MV-4-11 (cell line): ENCODE measurements at regions not wholly inside any gene's neighbourhood (a gene's known extent, or its start where the extent isn't known, plus 50 kb on each side); places are given as distances from the start of the nearest gene placed in this dataset.
"Not testable (repeated sequence)": the region's sequence is repeated elsewhere in the genome, so short reads cannot be mapped to it uniquely, and the experiment has no call there.

Experiments
- DNase-seq: peaks from one replicate; lab custom pipeline; 2025; lab: John Stamatoyannopoulos, UW

DNA sequence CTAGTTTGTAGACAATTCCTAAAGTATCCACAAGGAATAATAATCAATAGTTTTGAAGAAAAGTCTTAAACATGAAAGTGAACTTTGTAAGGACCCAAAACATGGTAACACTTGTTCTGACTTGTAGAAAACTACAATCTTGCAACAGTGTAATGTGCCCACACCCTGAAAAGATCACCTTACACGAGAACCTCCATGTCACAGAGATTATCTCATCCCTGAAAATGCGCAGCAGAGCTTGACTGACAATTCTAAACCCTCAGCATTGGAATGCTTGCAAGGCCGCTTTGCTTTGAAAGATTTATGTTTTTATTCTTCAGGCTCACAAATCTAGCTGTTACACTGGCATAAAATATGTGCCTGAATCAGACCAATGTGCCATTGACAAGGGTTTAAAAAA lies 346.6 kb downstream of the KLF13 start:
- DNase-seq = not testable (repeated sequence)

DNA sequence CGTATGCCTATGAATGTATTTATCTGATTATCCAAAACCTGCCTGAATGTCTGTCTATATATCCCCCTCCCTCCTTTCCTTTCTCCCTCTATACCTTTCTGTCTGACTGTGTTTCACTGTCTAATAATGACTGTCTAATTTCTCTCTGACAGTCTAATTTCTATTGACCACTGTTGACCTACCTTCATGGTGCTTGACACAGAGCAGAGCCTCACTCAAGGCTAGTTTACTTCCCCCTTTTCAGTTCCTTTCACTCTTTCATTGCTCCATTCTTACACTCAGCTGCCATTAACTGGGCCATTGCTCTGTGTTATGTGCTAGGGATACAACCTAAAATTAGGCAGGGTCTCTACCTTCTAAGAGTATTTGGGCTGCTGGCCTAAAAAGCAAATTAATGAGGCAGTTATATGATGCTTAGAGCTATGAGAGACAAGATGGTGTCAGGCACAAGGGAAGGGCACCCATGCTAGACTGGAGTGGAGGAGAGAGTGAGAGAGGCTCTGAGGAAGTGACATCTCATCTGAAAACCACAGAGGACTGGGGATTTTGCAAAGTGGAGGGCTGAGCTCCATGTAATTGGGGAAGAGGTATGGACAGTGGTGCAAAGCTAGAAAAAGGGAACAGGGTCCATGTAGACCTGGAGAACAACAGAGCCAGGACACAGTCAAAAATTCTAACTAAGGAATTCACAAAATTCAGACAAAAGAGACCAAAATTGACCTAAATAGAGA lies 348.6 kb upstream of the CHRNA7 start:
- peak; percentile 81 for DNase-seq

DNA sequence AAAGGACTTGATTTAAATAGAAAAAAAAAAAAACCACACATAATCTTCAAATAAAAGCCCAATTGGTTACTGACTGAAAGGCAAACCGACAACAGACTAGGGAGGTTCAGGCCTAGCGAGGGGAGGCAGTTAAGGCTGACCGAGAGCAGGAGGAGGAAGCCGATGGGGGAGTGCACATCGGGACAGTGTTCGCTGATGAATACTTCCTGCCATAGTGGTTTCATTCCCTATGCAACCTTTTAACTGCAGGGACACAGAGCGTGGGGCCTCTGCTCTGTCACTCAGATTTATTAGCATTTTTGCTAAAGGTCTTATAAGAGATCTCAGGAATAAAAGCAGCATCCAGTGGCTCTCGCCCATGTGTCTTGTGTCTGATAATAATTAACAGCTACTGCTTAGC lies 343.2 kb upstream of the CHRNA7 start:
- DNase-seq = not testable (repeated sequence)

DNA sequence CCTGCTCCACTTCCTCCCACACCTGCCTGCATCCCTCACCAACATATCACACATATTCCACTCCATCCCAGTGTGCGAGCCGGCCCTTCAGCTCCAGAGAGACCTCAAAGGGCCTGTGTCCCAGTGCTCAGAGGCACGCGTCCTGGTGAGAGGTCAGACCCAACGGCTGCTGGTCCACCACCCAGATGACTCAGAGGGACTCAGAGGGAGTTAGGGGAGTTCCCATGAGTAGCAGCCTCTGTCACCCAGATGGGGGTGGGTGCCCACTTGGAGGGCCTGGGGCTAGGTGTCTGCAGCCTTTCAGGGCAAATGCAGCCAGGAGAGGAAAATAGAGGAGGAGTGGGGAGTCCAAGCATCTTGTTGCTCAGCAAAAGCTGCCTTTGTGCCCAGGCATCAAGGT lies 333.8 kb upstream of the CHRNA7 start:
- not testable (repeated sequence) for DNase-seq

DNA sequence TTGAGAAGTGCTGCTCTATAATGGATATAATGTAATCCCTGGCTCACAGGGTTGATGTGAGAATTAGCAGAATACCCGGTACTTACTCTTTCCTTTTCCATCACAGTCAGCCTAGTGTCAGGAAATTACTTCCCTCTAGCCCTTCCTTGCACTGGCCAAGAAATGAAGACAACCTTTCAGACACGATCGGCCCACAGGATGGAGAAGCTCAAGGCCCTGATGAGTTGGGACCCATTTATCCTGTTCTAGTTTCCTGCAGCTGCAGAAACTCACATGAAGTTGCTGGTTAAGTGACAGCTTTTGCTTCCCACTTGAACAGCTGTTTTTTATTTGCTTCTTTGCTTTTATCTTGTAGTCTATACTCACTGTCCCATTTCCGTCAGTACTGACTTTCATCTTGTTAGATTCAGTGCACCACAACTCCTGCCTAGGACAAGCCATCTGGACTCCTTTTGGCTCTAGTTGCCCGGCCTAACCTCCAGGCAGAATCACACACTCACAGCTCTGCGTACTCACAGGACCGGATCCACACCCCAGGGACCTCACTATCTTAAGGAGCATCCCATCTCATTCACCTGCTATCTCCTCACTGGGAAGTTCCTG lies 325.1 kb upstream of the CHRNA7 start:
- DNase-seq = not testable (repeated sequence)

DNA sequence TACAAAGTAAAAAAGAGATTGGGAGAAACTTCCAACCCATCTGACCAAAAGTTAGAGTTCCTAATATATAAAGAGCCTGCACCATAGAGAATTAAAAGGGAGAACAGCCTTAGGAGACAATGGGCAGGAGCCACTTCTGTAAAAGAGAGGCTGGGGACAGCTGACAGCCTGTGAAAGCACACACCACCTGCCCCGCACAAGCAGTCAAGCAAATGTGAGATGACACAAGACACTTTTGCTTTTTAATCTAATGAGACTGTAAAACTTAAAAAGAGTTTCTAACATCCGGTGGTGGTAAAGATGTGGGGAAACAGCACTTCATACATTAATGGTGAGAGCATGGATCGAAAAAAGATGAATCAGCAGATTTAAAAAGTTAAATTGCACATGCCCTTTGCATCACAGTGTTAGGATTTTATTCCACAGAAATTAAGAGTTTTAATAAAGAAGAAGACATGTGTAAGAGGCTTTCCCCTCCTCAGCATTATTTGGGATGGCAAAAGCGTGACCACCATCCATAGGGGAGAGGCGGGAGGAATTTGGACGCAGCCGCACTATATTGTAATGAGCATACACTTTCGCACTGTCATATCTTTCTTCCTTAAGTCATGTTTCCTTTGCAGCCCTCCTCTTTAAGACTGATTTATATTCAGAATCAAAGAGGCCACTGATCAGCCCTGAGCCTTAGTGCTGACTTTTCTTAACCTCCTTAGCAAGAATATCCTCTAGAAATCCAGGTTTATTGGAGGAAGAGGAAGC lies 322.2 kb upstream of the CHRNA7 start:
- DNase-seq = not testable (repeated sequence)

DNA sequence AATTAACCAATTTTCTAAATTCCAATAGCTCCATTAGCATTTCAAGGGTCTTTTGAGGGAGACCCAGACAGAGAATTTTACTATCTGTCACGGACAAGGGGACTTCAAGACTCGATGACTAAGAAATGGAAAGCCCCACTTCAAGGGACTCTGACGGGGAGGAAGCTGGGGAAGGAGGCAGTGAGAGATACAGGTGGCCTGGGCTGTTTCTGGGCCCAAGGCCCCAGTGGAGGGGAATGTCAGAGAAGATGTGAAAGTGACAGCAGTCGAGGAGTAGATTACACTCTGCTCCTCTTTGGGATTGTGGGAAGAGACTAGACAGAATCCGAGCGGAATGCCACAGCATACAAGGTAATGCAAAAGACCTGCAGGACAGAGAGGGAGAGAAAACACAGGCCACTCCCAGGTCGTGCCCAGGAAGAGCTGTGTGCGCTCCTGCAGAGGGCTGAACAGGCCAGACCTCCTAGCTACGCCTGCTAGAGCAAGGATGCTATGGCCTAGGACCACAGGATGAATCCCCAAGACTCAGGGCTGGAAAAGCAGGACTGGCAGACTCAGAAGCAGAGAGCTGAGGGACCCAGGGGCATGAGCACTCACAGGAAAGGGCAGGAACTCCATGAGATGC lies 321.5 kb upstream of the CHRNA7 start:
- not testable (repeated sequence) for DNase-seq

DNA sequence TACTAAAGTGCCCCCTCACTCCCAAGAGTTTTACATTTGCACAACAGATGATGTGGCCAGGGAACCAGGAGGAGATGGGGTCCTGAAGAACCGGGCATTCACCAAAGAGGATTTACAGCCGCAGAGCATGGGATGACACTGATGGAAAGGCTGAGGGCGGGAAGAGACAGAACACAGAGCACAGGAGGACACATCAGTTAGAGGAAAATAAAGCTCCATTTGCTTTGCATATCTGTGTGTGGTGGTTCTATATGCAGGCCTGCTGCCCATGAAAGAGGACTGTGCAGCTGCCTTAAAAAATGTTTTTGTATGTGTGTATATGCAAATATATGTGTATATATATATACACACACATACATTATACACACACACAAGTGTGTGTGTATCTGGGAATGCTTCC lies 320.8 kb upstream of the CHRNA7 start:
- not testable (repeated sequence) for DNase-seq

DNA sequence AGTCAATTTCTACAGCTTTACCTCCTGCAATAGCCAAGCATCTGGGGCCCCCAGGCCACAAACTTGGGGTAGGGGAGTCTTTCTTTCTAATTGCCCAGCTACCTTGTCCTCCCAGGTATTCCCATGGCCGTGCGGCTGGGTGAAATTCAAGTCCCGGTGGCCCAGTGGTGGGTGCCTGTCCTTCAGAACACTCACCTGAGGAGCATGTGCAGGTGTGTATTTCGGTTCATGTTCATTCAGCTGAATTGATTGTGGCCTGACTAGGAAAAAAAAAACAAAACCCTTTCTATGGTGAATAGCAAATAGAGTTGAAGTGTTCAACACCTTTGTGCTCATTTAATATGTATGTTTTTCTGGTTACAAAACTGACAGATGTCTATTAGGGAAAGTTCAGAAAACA lies 319.5 kb upstream of the CHRNA7 start:
- DNase-seq = not testable (repeated sequence)

DNA sequence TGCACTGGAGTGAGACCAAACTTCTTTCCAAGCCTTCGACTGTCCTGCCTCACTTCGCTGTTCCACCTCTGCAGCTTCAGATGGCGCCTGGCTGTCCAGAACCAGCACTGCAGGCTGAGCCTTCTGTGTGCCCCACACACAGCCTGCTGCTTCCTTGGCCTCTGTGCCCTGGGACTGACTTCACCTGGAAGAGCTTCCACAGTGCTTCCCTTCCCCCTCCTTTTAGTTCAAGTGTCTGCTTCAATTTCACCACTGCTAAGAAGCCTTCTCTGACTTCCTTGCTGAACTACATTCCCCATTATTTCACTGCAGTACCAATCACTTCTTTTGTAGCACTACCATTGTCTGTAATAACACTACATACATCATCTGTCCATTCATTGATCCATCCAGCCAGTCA lies 315.1 kb upstream of the CHRNA7 start:
- DNase-seq = not testable (repeated sequence)

DNA sequence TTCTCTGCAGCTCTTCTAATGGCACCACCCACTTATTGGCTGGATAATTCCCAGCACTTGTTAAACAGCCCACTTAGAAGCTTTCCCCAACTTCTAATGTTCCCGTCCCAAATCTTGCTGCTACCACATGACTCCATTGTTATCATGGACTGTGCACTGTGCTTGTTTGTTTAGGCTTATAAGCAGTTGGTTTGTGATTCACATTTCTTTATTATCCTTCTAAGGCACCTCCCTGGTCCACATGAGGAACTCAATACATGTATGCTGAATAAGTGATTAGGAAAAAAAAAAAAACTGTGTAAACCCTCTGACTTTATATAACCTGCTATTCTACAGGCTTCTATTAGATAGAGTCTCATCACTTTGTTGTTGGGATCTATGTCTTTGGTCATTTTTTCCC lies 311.7 kb upstream of the CHRNA7 start:
- not testable (repeated sequence) for DNase-seq

DNA sequence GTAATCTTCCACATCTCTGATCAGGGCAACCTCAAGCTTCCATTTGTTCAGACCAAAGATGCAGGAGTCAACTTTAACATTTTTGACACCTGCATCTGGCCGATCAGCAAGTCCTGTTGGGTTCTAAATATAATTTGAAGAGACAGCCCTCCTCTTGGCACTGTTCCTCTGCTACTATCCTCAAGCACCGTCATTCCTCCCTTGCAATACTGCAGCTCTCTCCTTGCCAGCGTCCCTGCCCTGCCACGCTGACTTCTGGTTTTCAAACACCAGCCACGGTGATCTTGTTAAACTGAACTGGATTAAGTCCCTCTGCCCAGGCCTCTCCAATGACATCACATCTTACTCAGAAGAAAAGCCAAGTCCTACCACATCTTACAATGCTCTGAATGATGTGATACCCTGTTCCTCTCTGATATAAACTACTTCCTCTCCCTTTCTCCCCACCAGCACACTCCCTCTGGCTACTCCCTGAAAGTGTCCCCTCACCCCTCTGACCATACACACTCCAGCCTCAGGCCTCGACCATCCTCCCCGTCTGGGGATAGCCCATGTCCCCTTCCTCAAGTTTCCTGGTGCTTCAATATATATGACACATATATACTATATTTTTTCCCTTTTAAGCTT lies 310.8 kb upstream of the CHRNA7 start:
- DNase-seq = peak; percentile 11

DNA sequence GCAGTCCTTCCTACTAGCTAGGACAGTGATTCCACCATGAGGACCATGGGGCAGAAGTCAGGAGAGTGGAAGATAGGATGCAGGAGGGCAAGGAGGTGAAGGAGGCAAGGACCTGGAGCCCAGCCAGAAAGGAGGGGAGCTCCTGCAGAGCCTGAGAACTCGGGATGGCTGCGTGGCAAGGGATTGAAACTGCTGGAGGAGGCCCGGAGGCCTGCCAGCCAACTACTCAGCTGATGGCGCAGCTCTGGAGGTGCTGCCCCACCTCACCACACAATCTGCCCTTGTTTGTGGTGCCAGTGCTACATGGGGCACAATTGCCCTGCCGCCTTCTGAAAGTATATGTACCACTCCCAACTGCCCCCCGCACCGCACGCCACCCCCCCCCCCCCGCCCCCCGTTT lies 307.3 kb upstream of the CHRNA7 start:
- DNase-seq = not testable (repeated sequence)

DNA sequence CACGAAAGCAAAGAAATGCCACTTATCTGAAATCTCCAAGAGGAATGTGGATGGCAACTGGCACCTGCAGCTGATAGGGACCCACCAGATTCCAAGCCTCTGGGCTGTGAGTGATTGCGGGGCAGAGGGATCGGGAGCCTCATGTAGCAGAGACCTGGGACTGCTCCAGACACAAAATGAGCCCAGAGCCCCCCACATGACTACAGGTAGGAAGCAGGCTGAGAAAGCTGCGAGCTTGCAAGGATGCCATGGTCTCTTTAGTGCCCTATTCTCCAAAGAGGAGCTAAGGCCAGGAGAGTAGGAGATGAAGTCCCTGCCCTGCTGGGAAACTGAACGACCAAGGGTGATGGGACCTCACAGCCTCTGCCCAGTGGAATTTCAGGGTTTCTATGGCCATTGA lies 305.4 kb upstream of the CHRNA7 start:
- not testable (repeated sequence) for DNase-seq

DNA sequence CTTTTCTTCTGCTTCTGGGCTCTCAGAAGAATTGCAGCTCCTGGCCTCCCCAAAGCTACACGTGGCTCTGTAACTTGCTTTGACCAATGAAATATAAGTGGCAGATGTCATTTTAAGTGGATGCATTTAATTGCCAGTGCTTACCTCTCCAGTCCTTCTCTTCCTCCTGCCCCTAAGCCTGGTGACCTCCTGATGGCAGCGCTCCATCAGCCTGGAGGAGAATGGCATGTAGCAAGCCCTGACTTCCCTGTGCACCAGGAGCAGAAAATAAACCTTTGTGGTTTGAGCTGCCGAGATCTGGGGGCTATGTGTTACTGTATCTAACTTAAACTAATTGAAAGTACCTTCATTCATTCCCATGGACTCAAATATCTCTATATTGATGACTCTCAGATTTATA lies 304.7 kb upstream of the CHRNA7 start:
- not testable (repeated sequence) for DNase-seq

DNA sequence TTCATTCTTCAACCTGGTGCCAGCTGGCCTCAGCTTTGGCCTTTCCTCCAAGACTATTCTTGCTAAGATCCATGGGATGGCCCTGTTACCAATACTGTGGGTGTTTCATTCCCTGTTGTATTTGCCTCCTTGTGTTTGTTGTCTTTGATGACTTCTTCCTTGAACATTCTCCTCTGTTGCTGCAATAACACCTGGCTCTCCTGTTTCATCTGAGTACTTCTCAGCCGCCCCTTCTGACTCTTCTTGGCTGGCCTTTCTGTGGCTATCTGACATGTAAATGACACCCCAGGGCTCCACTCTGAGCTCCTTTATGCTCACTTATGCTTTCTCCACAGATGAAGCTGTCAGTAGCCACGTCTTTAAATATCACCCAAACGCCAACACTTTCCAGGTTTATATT lies 302.7 kb upstream of the CHRNA7 start:
- no peak for DNase-seq

DNA sequence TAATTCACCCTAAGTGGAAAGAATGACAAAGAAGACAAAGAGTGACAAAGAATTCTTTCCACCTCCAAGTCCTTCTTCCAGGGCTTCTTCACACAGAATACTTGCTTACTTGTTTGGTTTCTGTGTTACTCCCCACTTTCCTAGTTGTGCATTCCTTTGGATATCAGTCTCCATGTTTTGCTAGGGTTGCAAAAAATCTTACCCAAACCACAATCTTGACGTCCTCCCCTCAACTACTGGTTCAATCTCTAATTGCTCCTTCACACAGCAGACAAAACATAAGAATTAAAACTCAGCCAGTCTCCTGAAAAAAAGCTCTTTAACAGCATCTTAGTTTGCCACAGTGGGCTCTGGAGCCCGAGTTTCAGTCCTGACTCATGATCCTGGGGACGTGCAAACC lies 297.6 kb upstream of the CHRNA7 start:
- no peak for DNase-seq

DNA sequence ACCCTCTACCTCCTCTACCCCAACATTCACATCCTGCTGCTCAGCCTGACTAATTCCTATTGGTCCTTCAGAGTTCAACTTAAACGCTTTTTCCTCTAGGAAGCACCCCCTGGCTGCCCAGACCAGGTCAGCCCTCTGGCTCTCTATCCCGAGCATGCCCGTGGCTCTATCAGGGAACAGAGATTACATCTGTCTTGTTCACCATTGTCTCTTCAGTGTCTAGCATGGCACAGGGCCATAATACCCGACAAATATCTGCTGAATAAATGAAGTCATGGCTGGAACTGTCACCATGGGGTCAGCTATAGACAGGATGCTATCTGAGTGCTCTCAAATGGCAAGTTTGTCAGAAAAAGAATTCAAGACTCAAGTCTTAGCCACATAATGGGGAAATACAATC lies 296.9 kb upstream of the CHRNA7 start:
- DNase-seq = no peak

DNA sequence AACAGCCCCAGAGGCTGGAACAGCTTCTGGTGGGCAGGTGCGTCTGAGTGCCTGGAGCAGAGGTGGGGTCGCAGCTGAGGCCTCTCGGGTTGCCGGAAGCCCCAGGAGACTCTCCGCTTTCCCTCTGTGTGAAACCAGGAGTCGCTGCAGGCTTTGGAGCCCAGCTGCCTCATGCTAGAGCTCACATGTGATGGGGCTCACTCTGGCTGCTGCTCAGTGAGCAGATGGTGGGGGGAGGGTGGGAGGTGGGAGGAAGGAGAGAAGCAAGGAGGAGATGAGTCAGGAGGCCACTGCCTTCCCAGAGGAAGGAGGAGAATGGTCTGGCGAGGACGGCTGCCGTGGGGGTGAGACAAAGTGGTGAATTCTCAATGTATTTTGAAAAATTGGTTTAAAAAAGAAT lies 290.1 kb upstream of the CHRNA7 start:
- DNase-seq = no peak

DNA sequence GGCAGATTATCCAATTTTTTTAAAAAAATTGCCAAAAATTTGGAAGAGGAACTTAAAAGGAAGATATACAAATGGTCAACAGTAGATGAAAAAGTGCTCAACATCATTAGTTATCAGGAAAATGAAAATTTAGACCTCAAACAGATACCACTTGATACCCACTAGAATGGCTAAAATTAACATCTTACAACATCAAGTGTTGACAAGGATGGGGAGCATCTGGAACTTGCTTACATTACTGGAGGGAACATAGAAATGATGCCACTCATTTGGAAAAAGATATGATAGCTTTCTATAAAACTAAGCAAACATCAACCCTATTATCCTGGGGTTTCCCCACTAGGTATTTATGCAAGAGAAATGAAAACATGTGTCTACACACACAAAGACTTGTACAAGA lies 284.5 kb upstream of the CHRNA7 start:
- DNase-seq = no peak

DNA sequence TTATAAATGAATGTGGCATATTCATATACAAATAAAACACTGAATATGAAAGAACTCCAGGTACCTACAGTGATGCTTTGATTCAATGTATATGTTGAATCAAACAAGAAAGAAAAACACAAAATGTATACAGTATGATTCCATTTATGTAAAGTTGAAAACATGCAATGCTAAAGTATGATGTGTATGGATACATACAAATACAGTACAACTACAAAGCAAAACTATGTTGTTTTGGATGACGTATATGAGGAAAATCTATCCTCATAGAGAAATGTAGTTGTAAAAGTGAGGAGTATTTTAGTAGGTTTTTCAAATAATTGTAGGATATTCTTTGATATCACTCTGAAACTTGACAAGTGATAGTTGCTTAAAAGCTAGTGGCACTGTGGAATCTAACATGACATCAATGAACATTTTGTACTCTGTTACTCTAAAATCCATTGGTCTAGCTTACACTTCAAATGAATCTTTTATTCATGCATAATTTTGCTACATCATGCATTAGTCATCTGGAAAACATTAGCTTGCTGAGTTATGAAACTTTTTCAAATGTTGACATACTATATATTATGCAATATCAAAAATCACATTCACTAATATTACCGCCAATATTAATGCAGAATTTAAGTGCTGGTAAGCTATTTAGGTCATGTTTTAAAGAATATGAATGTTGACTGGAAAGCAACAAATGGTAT lies 278.1 kb upstream of the CHRNA7 start:
- no peak for DNase-seq

DNA sequence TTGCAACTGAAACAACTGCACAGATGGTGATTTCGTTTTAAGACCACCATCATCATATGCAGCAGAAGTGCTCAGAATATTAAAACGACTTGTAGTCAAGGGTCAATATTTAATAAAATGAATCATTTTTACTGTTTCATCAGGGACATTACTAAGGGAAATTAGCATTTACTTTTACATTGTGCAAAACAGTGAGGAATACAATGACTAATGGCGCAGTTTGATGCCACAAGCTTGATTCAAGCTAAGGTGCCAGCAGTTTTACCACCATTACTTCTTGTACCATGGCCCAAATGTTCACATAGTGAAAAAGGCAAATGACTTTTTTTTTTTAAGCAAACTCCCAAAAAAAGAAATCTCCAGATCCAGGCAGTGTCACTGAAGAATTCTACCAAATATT lies 277.4 kb upstream of the CHRNA7 start:
- no peak for DNase-seq
